IPS DF 4.7 (cell line): ENCODE measurements at regions not wholly inside any gene's neighbourhood (a gene's known extent, or its start where the extent isn't known, plus 50 kb on each side); places are given as distances from the start of the nearest gene placed in this dataset.

Experiments
- DNase-seq: peaks from one replicate; pipeline ENCODE4 v3.0.0-alpha.2; 2013; ENCODE audit warnings: low spot score; ENCODE audit errors: extremely low read depth

GRCh38 chr6:67667637-67668422, 967.3 kb upstream of the ADGRB3 start:
- DNase-seq, result no peak

DNA sequence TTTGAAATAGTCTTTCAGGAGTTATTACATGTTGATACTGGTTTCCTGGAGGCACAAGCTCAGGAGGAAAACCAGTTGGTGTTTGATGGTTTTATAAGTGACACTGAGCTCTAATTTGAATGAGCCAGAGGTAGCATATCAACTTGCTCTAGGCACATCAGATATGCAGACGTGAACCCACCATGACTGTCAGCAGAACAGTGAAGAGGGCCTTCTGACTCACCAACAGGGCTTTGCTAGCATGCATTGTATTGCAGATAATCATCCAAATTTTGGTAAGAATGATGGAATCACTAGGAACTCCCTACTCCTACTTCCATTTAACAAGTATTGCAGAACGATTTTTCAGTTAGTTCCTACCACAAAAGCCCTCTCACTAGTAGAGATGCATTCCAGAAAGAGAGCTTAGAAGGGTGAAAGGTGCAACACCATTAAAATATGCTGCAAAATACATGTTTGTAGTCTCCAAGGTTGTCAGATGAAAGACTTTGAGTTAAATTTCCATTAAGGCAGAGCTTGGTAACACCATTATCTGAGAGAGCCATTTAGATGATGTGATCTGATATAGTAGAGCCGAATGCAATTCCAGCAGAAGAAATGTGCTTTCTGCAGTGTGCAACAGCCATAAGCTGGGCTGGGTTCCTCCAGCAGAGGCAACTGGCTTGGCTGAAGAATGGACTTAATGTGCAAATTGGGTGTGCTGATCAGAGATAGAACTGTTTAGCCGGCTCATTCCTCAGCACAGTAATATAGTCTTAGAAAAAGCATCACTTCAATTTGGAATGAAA, 968.7 kb upstream of the ADGRB3 start:
- no peak for DNase-seq

GRCh38 chr6:67664942-67665341, 970.1 kb upstream of the ADGRB3 start:
- no peak for DNase-seq

- DNase-seq, result no peak
Observed at GRCh38 chr6:67663105-67663895, 971.8 kb upstream of the ADGRB3 start.

- no peak for DNase-seq
Observed at GRCh38 chr6:67653561-67653960, 981.5 kb upstream of the ADGRB3 start.

GRCh38 chr6:67646550-67646949, 988.5 kb upstream of the ADGRB3 start:
- DNase-seq, result no peak

GRCh38 chr6:67643281-67643680, 991.8 kb upstream of the ADGRB3 start:
- no peak for DNase-seq

- no peak for DNase-seq
Observed at GRCh38 chr6:67642582-67642981, 992.5 kb upstream of the ADGRB3 start.

DNA sequence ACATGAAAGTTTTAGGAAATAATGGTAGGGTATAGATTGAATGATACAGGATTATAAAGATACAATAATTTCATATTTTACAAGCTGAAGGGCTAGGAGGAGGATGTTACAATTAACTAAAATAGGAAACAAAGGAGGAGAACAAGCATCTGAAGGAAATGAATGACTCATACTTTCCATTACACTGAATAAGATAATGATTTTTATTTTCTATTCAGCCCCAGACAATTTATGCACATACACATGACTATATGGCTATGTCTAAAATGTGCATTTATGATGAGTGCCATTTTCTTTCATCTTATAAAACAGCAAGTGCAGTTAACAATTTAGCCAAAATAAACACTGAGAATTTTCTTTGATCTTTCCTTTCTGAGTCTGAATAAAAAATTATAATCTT, 994.6 kb upstream of the ADGRB3 start:
- DNase-seq, result no peak

DNA sequence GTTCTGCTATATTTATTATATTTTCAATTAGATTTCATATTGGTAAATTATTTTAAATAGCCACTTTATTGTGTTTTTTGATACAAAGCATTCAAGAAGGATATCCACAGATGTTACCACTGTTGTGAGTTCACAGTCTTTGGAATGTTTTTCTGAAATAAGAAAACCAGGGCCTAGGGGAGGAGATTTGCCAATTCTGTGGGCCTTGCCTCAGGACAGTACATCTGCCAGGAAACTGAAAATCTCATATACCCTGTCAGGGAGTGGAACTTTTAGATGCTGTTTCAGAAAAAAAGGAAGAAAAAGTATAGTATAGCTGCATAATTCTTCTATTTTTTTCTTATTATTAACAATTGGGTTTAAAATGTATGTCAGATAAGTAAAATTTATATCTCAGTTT, 995.9 kb upstream of the ADGRB3 start:
- DNase-seq, result no peak

DNA sequence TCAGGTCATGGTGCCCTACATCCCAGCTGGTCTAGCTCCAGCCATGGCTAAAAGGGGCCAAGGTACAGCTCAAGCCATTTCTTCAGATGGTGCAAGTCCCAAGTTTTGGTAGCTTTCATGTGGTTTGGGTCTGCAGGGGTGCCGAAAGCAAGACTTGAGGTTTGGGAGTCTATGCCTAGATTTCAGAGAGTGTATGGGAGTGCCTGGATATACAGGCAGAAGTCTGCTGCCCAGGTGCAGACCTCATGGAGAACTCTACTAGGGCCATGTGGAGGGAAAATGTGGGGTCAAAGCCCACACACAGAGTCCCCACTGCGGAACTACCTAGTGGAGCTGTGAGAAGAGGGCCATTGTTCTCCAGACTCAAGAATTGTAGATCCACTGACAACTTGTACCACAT, 1000.9 kb upstream of the ADGRB3 start:
- DNase-seq, result no peak

GRCh38 chr6:67633058-67633457, 1002.0 kb upstream of the ADGRB3 start:
- no peak for DNase-seq

GRCh38 chr6:67630146-67630545, 1004.9 kb upstream of the ADGRB3 start:
- DNase-seq, result no peak

- no peak for DNase-seq
Observed at GRCh38 chr6:67629258-67629657, 1005.8 kb upstream of the ADGRB3 start.

- no peak for DNase-seq
Observed at GRCh38 chr6:67615796-67616195, 1019.3 kb upstream of the ADGRB3 start.

DNA sequence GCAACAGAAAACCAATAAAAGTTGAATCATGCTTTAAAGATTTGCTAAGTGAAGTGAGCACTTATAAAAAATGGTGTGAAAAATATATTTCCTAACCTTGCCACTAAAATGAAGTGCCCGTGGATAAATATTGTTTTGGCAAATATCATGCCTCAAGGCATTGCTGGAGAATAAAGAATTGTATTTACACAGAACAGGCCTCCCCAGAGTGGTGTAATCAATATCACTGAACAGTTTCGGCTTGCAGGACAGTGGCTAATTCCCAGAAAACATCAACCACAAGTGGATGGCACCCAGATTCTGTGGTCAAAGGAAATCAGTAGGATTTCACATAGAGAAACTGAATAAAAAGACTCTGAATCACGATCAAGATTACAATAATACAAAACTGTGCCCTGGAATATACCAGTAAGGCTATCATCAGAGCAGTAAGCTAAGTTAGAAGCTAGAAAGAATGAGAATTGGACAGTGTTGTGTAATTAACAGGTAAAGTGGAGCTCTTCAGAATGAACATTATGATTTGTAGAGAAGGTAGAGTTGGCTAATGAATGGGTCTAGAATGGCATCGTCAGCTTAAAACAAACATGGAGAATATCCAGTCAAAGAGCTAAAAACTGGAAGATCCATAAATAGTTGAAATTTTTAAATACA, 1026.9 kb upstream of the ADGRB3 start:
- DNase-seq, result no peak

DNA sequence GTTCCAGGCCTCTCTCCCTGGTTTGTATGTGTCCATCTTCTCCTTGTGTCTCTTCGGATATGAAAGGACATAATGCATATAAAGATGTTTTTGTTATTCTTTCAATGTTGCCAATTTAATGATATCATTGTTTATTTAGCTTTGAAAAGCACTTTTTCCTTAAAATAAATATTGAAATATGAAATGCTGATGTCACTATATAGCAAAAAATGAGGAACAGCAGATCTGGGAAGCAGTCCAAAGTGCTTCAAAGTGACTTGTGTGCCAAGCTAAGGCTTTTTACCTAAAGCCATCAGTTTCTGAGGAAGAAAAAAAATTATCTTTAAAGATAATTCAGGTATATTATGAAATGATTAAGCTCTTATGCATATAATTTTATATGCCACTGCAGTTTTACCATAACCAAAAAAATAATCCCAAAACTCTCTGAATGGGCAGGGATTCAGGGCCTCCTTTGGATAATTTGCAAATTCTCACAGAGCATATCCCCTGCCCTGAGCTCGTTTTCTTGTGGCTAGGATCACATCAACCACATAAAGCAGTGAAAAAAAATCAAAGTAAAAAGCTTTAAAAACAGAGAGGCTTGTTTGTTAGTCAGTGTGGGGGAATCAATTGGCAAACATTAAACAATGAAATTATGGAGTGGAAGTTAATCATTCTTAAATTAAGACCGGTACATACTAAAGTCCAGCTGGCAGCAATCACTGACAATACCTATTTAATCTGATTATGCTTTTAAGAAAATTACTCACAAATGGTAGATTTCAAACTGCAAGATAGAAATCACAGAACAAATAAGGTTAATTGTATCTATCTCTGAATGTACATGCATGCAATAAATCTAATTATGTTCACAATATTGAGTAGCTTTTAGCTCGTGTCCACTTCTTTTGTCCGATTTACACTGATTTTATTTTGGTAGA, 1027.9 kb upstream of the ADGRB3 start:
- DNase-seq, result no peak

- DNase-seq, result no peak
Observed at GRCh38 chr6:67594366-67594765, 1040.7 kb upstream of the ADGRB3 start.

DNA sequence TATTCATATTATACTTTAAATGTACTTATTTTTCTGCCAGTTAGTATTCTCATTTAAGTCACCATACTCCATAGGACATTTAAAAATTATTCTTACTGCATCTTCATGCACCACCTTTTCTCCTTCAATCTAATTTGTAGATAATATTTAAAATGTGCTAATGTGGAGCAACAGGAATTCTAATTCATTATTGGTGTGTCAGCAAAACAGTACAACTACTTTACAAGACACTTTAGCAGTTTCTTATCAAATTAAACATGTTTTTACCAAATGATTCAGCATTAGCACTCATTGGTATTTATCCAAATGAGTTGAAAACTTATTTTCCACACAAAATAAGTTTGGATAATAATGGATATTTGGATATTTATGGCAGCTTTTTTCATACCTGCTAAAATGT, 1041.8 kb upstream of the ADGRB3 start:
- no peak for DNase-seq

- DNase-seq, result no peak
Observed at GRCh38 chr6:67591910-67592309, 1043.2 kb upstream of the ADGRB3 start.
